ENCODE measurements at regions not wholly inside any gene's neighbourhood (a gene's known extent, or its start where the extent isn't known, plus 50 kb on each side); places are given as distances from the start of the nearest gene placed in this dataset.

GRCh38 chr10:45059632-45060031 is 58.9 kb downstream of the ZNF22 start:
- TF ChIP-seq CTCF (IDR thresholded peaks at IDR 0.05), result no peak
- no peak for TF ChIP-seq POLR2A (IDR thresholded peaks at IDR 0.05)

Measured in esophagus squamous epithelium (tissue), 4 donors.